ENCODE measurements at regions not wholly inside any gene's neighbourhood (a gene's known extent, or its start where the extent isn't known, plus 50 kb on each side); places are given as distances from the start of the nearest gene placed in this dataset.

DNA sequence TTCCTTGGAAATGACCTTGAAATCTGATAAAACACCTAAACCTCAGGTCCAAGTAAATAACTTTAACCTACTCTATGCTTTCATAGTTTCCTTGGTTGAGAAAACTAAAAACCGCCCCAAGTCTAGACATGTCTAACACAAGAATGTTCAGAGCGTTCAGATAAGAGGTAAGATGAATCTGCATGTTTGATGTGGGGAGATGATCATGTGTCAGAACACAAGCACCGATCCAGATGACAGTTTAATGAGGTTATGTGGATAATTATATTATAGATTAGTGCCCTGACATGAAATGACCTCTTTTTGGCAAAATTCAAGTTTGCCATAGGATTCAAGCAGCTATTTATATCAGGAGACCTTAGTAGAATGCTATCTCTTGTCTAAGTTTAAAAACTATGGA is 729.8 kb upstream of the SOX11 start:
- no peak for TF ChIP-seq POLR2A (IDR thresholded peaks at IDR 0.05)
- TF ChIP-seq, protein P1, sequence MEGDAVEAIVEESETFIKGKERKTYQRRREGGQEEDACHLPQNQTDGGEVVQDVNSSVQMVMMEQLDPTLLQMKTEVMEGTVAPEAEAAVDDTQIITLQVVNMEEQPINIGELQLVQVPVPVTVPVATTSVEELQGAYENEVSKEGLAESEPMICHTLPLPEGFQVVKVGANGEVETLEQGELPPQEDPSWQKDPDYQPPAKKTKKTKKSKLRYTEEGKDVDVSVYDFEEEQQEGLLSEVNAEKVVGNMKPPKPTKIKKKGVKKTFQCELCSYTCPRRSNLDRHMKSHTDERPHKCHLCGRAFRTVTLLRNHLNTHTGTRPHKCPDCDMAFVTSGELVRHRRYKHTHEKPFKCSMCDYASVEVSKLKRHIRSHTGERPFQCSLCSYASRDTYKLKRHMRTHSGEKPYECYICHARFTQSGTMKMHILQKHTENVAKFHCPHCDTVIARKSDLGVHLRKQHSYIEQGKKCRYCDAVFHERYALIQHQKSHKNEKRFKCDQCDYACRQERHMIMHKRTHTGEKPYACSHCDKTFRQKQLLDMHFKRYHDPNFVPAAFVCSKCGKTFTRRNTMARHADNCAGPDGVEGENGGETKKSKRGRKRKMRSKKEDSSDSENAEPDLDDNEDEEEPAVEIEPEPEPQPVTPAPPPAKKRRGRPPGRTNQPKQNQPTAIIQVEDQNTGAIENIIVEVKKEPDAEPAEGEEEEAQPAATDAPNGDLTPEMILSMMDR (IDR thresholded peaks at IDR 0.05): no peak

All from thyroid gland (tissue), 4 donors.